ENCODE measurements at regions not wholly inside any gene's neighbourhood (a gene's known extent, or its start where the extent isn't known, plus 50 kb on each side); places are given as distances from the start of the nearest gene placed in this dataset.

DNA sequence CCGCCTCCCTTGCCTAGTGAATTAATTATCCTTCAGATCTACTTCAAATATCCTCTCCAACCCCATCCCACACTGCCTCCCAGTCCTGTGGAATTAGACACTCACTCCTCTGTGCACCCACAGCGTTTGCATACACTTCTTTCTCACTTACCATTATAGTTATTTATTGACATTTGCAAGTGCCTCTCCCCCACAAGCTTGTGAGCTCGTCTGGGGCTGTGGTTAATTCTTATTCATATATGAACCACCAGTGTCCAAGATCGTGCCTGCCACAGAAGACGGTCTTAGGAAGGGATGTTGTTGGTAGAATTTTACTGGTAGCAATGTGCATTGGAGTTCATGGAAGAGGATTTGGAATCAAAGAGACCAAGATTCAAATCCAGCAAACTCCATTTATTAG, 68.1 kb upstream of the AOAH start:
- in situ Hi-C loops (cut with MboI): no loop called here
- 0% methylated on average over 5 of the region's 5 CpGs for WGBS (ENCODE audit: insufficient coverage, low coverage, missing lambda C conversion rate)
- no peak overlapping the region for H3K27ac ChIP-seq (ENCODE audit: extremely low read depth, low read depth, low read length)
- no peak overlapping the region for H2AFZ ChIP-seq (ENCODE audit: low read depth, low read length)
- no peaks in the 10 kb centered on the region for H4K20me1 ChIP-seq (replicated peaks; ENCODE audit: control insufficient read depth, insufficient read depth, low read length)
- DNase-seq (ENCODE audit: extremely low read depth in 1 of 4, low spot score in 3 of 4): no peak
- H3K36me3 ChIP-seq (ENCODE audit: control insufficient read depth, insufficient read depth, low read length): no peaks in the 10 kb centered on the region
- FAIRE-seq: no peak
- H3K9ac ChIP-seq (ENCODE audit: insufficient read depth in 1 of 2, low read depth in 2 of 2, low read length in 2 of 2): no peak overlapping the region
- H3K9me3 ChIP-seq (replicated peaks; ENCODE audit: control insufficient read depth, insufficient read depth, low read depth, low read length): no peaks in the 10 kb centered on the region
- H3K27me3 ChIP-seq (ENCODE audit: control insufficient read depth in 2 of 2, insufficient read depth in 2 of 2, low read length in 2 of 2): peaks cover 4 to 9% of the 10 kb centered on the region in 2 experiments; a peak in 3 of 5 replicates
- no peaks in the 10 kb centered on the region for H3K9me1 ChIP-seq (ENCODE audit: control insufficient read depth, insufficient read depth, low read length)
- no TSS peak for BruUV-seq (replicated peaks)
- H3K79me2 ChIP-seq (ENCODE audit: control insufficient read depth, insufficient read depth, low read length): no peaks in the 10 kb centered on the region
- no peak for ATAC-seq
- H3K4me3 ChIP-seq: no peak overlapping the region
- ChIA-PET CTCF (ENCODE audit: low intra/inter-chr PET ratio) (no interaction called here), POLR2A (no interaction called here)
- intact Hi-C loops (cut with micrococcal nuclease): no loop called here
- H3K4me1 ChIP-seq (replicated peaks in 1 of 2; ENCODE audit: control insufficient read depth in 2 of 2, insufficient read depth in 2 of 2, low read length in 2 of 2): no peaks in the 10 kb centered on the region
- no peak overlapping the region for H3K4me2 ChIP-seq (ENCODE audit: insufficient read depth, low read length)
- TF ChIP-seq, protein P1, sequence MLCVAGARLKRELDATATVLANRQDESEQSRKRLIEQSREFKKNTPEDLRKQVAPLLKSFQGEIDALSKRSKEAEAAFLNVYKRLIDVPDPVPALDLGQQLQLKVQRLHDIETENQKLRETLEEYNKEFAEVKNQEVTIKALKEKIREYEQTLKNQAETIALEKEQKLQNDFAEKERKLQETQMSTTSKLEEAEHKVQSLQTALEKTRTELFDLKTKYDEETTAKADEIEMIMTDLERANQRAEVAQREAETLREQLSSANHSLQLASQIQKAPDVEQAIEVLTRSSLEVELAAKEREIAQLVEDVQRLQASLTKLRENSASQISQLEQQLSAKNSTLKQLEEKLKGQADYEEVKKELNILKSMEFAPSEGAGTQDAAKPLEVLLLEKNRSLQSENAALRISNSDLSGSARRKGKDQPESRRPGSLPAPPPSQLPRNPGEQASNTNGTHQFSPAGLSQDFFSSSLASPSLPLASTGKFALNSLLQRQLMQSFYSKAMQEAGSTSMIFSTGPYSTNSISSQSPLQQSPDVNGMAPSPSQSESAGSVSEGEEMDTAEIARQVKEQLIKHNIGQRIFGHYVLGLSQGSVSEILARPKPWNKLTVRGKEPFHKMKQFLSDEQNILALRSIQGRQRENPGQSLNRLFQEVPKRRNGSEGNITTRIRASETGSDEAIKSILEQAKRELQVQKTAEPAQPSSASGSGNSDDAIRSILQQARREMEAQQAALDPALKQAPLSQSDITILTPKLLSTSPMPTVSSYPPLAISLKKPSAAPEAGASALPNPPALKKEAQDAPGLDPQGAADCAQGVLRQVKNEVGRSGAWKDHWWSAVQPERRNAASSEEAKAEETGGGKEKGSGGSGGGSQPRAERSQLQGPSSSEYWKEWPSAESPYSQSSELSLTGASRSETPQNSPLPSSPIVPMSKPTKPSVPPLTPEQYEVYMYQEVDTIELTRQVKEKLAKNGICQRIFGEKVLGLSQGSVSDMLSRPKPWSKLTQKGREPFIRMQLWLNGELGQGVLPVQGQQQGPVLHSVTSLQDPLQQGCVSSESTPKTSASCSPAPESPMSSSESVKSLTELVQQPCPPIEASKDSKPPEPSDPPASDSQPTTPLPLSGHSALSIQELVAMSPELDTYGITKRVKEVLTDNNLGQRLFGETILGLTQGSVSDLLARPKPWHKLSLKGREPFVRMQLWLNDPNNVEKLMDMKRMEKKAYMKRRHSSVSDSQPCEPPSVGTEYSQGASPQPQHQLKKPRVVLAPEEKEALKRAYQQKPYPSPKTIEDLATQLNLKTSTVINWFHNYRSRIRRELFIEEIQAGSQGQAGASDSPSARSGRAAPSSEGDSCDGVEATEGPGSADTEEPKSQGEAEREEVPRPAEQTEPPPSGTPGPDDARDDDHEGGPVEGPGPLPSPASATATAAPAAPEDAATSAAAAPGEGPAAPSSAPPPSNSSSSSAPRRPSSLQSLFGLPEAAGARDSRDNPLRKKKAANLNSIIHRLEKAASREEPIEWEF (CRISPR knock-in tag; IDR thresholded peaks at IDR 0.05): no peak
- TF ChIP-seq PTRF (tag; IDR thresholded peaks at IDR 0.05) (no peak), MCM3 (IDR thresholded peaks at IDR 0.05) (no peak), ZEB2 (IDR thresholded peaks at IDR 0.05) (no peak), HCFC1 (IDR thresholded peaks at IDR 0.05; ENCODE audit: low read depth, low read length) (no peak), ARNT (IDR thresholded peaks at IDR 0.05) (no peak), SP1 (CRISPR knock-in tag; IDR thresholded peaks at IDR 0.05) (no peak), MXI1 (IDR thresholded peaks at IDR 0.05; ENCODE audit: low read depth, low read length) (no peak), ATF7 (IDR thresholded peaks at IDR 0.05) (no peak), ZKSCAN8 (CRISPR knock-in tag; IDR thresholded peaks at IDR 0.05) (no peak), KAT8 (IDR thresholded peaks at IDR 0.05; ENCODE audit: low read depth) (no peak), CBX3 (IDR thresholded peaks at IDR 0.05; ENCODE audit: borderline replicate concordance in 1 of 2, low read length in 2 of 2) (no peak), KLF6 (CRISPR knock-in tag; IDR thresholded peaks at IDR 0.05; ENCODE audit: borderline replicate concordance) (no peak)
- TF ChIP-seq, protein P2, sequence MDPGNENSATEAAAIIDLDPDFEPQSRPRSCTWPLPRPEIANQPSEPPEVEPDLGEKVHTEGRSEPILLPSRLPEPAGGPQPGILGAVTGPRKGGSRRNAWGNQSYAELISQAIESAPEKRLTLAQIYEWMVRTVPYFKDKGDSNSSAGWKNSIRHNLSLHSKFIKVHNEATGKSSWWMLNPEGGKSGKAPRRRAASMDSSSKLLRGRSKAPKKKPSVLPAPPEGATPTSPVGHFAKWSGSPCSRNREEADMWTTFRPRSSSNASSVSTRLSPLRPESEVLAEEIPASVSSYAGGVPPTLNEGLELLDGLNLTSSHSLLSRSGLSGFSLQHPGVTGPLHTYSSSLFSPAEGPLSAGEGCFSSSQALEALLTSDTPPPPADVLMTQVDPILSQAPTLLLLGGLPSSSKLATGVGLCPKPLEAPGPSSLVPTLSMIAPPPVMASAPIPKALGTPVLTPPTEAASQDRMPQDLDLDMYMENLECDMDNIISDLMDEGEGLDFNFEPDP (CRISPR knock-in tag; IDR thresholded peaks at IDR 0.05): no peak
- TF ChIP-seq, protein P3, sequence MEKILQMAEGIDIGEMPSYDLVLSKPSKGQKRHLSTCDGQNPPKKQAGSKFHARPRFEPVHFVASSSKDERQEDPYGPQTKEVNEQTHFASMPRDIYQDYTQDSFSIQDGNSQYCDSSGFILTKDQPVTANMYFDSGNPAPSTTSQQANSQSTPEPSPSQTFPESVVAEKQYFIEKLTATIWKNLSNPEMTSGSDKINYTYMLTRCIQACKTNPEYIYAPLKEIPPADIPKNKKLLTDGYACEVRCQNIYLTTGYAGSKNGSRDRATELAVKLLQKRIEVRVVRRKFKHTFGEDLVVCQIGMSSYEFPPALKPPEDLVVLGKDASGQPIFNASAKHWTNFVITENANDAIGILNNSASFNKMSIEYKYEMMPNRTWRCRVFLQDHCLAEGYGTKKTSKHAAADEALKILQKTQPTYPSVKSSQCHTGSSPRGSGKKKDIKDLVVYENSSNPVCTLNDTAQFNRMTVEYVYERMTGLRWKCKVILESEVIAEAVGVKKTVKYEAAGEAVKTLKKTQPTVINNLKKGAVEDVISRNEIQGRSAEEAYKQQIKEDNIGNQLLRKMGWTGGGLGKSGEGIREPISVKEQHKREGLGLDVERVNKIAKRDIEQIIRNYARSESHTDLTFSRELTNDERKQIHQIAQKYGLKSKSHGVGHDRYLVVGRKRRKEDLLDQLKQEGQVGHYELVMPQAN (IDR thresholded peaks at IDR 0.05; ENCODE audit: borderline replicate concordance): no peak
- TF ChIP-seq, protein P4, sequence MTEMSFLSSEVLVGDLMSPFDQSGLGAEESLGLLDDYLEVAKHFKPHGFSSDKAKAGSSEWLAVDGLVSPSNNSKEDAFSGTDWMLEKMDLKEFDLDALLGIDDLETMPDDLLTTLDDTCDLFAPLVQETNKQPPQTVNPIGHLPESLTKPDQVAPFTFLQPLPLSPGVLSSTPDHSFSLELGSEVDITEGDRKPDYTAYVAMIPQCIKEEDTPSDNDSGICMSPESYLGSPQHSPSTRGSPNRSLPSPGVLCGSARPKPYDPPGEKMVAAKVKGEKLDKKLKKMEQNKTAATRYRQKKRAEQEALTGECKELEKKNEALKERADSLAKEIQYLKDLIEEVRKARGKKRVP (CRISPR knock-in tag; IDR thresholded peaks at IDR 0.05): no peak
